ENCODE measurements at regions not wholly inside any gene's neighbourhood (a gene's known extent, or its start where the extent isn't known, plus 50 kb on each side); places are given as distances from the start of the nearest gene placed in this dataset.
A peak's percentile ranks its signal among the peaks of the same experiment; 100 is the strongest.

DNA sequence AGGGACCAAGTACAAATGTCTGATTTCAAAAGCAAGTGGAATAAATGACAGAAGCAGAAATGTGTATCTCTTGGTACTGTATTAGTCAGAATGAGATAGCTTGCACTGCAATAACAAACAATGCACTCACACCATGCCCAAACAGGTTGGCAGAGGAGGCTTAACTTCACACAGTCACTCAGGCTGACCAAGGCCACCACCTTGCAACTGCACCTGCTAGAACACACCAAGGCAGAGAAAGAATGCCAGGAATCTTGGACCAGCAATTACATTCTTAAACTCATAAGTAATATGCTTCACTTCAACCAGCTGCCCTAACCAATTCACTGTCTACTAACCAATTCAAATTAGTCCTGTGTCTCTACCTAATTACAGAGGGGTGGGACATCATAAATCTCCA lies 378.3 kb downstream of the BCL11B start:
- ATAC-seq (no peak), DNase-seq (no peak)
- intact Hi-C loops (cut with DNase I): no loop called here

- intact Hi-C loops (cut with DNase I): no loop called here
- no peak for ATAC-seq
- DNase-seq: no peak
Observed at GRCh38 chr14:98894600-98894999, 377.4 kb downstream of the BCL11B start.

DNA sequence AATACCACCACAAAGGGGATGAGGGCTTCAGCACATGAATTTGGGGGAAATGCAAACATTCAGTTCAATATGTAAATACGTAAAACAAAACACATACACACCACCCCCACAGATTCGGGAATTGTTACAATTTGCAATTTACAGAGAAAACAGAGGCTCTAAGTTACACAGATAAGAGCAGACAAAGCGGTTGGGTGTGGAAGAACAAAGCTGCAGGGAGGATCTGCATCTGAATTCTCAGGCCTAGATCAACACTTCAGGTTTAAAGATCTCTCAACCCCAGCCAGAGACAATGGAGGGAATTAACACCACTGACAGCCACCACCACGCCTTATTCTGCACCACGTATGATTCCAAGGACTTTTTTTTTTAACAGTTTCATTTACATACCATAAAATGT lies 375.5 kb downstream of the BCL11B start:
- no peak for ATAC-seq
- DNase-seq: no peak
- intact Hi-C loops (cut with DNase I): no loop called here

GRCh38 chr14:98897605-98898309 lies 374.2 kb downstream of the BCL11B start:
- no peak for DNase-seq
- no peak for ATAC-seq
- intact Hi-C loops (cut with DNase I): no loop called here

- DNase-seq (no peak), ATAC-seq (no peak)
- intact Hi-C loops (cut with DNase I): no loop called here
Observed at GRCh38 chr14:98899441-98899840, 372.6 kb downstream of the BCL11B start.

- intact Hi-C loops (cut with DNase I): no loop called here
- DNase-seq (no peak), ATAC-seq (no peak)
Observed at GRCh38 chr14:98900236-98900635, 371.8 kb downstream of the BCL11B start.

GRCh38 chr14:98900798-98901197 lies 371.2 kb downstream of the BCL11B start:
- DNase-seq (no peak), ATAC-seq (no peak)
- intact Hi-C loops (cut with DNase I): no loop called here

GRCh38 chr14:98901511-98902205 lies 370.3 kb downstream of the BCL11B start:
- DNase-seq (no peak), ATAC-seq (no peak)
- intact Hi-C loops (cut with DNase I): no loop called here

DNA sequence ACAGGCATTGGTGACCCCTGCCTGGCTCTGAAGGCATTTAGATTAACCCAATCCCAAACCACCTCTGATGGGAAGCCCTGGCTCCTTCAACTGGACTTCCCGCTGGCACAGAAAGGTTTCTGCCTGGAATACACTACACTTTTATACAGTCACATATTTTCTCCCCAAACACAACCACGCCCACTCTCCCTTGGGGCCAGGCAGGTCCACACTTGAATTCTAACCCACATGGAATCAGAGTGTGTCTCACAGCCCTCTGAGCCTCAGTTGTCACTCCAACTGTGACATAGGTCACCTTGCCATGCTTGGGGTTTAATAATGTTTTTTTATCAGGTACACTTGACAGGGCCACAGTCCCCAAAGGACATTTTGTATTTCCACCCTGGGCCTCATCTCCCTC lies 368.6 kb downstream of the BCL11B start:
- ATAC-seq (no peak), DNase-seq (no peak)
- intact Hi-C loops (cut with DNase I): no loop called here

- intact Hi-C loops (cut with DNase I): no loop called here
- DNase-seq: no peak
- ATAC-seq: no peak
Observed at GRCh38 chr14:98904677-98905076, 367.3 kb downstream of the BCL11B start.

- intact Hi-C loops (cut with DNase I): no loop called here
- ATAC-seq: peak in 1 of 2 donors; percentile 52
- DNase-seq: no peak
Observed at GRCh38 chr14:98906123-98906995, 365.6 kb downstream of the BCL11B start.

DNA sequence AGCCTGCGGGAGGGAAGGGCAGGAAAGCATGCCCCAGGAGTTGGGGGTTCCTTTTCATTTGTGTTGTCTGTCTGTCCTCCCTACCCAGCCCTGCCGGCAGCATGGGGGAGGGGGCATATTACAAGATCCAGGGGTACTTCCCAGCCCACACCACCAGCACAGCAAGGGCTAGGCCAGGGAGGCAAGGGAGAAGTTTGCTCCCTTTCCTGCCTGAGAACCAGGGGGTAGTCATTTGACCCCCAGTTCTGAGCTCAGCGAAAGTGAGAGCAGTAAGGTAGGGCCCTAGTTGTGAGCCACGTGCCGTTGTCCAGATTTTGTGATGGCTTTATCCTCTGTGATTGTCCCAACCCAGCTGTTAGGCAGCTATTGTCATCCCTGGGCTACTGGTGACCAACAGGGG lies 364.7 kb downstream of the BCL11B start:
- ATAC-seq (no peak), DNase-seq (no peak)
- intact Hi-C loops (cut with DNase I): no loop called here

DNA sequence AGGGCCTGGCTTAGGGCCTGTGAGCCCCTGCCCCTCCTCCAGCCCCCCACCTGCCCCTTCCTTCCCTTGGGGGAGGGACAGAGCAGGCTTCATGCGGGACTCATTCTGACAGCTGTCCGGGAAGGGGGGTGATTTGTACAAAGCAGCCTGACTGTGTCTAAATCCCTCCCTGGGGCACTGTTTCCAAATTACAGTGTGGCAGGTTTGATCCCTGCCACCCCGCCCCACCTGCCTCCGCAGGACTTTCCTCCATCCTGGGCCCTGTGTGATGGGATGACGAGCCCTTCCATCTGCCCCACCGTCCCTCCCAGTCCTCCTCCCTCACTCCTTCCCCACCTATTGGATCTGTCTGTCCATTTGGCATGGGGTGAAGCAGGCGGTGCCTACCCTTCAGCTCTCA lies 363.9 kb downstream of the BCL11B start:
- no peak for DNase-seq
- no peak for ATAC-seq
- intact Hi-C loops (cut with DNase I): no loop called here

DNA sequence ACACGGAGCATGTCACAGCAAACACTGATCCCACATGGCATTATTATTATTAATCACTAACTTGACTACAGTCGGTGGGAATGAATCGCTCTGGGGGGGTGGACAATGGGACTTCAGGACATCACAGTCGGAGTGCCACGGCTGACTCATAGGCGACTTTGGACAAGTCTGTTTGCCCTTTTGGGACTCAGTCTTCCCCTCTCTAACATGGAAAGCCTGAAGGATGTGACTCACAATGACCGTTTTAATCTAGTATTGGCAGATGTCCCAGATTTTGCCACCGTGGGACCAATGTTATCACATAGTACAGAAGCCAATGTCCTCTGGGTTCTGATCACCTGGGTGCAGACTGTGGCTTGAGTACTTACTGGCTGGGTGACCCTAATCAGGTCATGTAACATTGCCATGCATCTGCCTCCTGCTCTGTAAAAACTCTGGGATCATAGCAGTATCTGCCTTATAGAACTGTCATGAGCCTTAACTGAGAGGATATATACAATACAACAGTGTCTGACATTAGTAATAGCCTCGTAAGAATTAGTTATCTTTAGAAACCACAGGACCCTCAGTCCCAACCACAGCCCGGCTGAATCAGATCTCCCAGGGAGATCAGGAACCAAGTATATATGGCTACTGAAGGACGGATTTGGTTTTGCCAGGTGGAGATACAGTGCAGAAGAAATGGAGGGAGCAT lies 362.6 kb downstream of the BCL11B start:
- ATAC-seq: no peak

GRCh38 chr14:98910061-98910460 lies 361.9 kb downstream of the BCL11B start:
- DNase-seq (no peak), ATAC-seq (no peak)
- intact Hi-C loops (cut with DNase I): no loop called here

More for the DNA sequence above, 362.6 kb downstream of the BCL11B start:
- intact Hi-C loops (cut with DNase I): no loop called here
- DNase-seq: no peak

DNA sequence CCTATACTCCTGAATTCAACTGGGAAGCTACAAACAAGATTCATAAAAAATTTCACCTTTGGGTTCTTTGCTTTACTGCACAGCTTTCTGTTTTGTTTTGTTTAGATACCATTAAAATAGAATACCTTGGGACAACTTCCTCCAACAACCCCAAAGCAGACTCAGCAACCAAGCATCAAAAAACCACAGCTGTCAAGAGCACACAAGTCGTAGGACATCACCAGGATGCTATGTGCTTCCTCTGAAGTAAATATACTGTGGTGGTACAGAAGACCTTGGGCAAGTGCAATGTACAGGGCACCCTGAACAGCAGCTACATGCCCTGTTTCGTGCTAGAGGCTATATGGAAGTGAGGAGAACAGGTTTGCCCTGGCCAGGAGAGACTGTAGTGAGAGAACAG lies 359.3 kb downstream of the BCL11B start:
- intact Hi-C loops (cut with DNase I): no loop called here

GRCh38 chr14:98913967-98914650 lies 357.9 kb downstream of the BCL11B start:
- ATAC-seq: no peak
- intact Hi-C loops (cut with DNase I): no loop called here
- no peak for DNase-seq

More for the DNA sequence above, 359.3 kb downstream of the BCL11B start:
- no peak for ATAC-seq
- no peak for DNase-seq

DNA sequence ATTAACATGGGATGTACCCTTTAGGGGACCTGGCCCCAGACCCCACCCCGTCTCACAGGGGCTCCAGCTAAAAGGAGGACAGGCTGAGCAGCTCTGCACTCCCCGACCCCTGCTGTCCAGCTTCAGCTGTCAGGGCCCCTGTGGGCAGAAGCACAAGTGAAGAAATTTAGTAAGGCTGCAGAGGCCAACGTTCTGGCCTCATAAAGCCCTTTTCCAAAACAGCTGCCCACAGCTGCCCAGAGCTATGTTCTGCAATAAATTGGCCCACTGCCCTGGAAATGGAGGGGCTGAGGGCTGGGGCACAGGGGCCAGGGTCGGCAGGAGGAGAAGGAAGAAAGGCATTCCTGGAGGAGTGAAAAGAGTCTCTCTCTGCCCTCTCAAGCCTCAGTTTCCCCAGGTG lies 357.1 kb downstream of the BCL11B start:
- intact Hi-C loops (cut with DNase I): no loop called here

DNA sequence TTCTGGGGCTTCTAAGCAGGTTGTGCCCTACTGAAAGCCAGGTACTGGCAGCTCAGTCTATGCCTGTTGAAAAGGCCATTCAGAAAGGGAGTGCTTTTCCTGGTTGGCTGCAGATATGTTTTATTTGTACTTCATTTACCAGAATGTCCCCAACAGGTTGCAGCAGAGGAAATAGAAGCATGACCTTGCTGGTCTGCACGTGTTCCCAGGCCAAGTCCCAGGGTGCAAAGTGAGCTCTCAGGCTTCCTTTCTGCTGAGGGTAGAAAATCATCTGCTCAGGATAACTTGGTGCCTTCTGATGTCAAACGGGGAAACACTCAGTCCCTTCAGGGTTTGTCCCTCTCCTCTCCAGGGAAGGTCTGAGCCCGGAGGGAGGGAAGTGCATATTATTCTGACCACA lies 356.4 kb downstream of the BCL11B start:
- no peak for ATAC-seq
- intact Hi-C loops (cut with DNase I): no loop called here
- DNase-seq: no peak

More for the DNA sequence above, 357.1 kb downstream of the BCL11B start:
- ATAC-seq (no peak), DNase-seq (no peak)

All from left cardiac atrium (tissue), 4 donors.